Transverse colon (tissue), 4 donors: ENCODE measurements at regions not wholly inside any gene's neighbourhood (a gene's known extent, or its start where the extent isn't known, plus 50 kb on each side); places are given as distances from the start of the nearest gene placed in this dataset.
"Not testable (repeated sequence)": the region's sequence is repeated elsewhere in the genome, so short reads cannot be mapped to it uniquely, and the experiment has no call there.

Experiments
- DNase-seq: peaks from one replicate; pipeline ENCODE4 v3.0.0-alpha.2; 2019
- H3K27ac ChIP-seq, 4 donors: fragments of 200-600 bp; sonication (generic); 2 replicates each; pipeline ENCODE4 v1.5.1; 2016 to 2018; ENCODE audit warnings: inconsistent platforms in 4 of 4
- H3K27me3 ChIP-seq: fragments of 200-600 bp; sonication (generic); 2 replicates; pipeline ENCODE4 v1.5.1; 2017; ENCODE audit warnings: inconsistent platforms
- H3K36me3 ChIP-seq, 4 donors: fragments of 200-600 bp; sonication (generic); 2 replicates each; pipeline ENCODE4 v1.5.1; 2017 to 2019; ENCODE audit warnings: inconsistent platforms in 4 of 4
- H3K4me1 ChIP-seq, 4 donors: fragments of 200-600 bp; sonication (generic); 2 replicates each; pipeline ENCODE4 v1.5.1; 2017 to 2020; ENCODE audit warnings: inconsistent platforms in 4 of 4
- H3K4me3 ChIP-seq, 4 donors: fragments of 200-600 bp; sonication (generic); 1 replicate in 1 of 4; 2 replicates in 3 of 4; pipeline versions ENCODE4 v1.5.1 to v1.6.1; 2017 to 2019; ENCODE audit warnings: inconsistent platforms in 4 of 4
- H3K9me3 ChIP-seq, 2 donors: fragments of 200-600 bp; sonication (generic); 2 replicates each; pipeline ENCODE4 v1.5.1; 2017 to 2019; ENCODE audit warnings: inconsistent platforms in 2 of 2
- CTCF ChIP-seq, 5 experiments: fragments of 200-600 bp in 3 of 5; fragments of 450-650 bp in 2 of 5; sonication (generic) in 3 of 5; IDR thresholded peaks; 1 replicate in 2 of 5; 2 replicates in 3 of 5; pipeline ENCODE4 v1.5.1; 2016 to 2017; ENCODE audit warnings: antibody characterized with exemption in 5 of 5, inconsistent platforms in 3 of 5, mild to moderate bottlenecking in 2 of 5, moderate library complexity in 1 of 5
- EP300 ChIP-seq: sonication (generic); formaldehyde crosslinking; IDR thresholded peaks from one replicate; pipeline ENCODE4 v1.6.1; 2017; ENCODE audit warnings: antibody characterized with exemption, low read depth
- POLR2A ChIP-seq: fragments of 450-650 bp; IDR thresholded peaks from one replicate; pipeline ENCODE4 v1.6.1; 2016; ENCODE audit warnings: antibody characterized with exemption, mild to moderate bottlenecking, moderate library complexity
- POLR2AphosphoS5 ChIP-seq, 3 donors: sonication (generic); formaldehyde crosslinking; IDR thresholded peaks; one replicate each; pipeline ENCODE4 v1.6.1; 2016; ENCODE audit warnings: antibody characterized with exemption in 3 of 3
- whole genome bisulfite sequencing, 2 donors: methylation state at CpG; one replicate each; pipeline ENCODE4 v1.1.5; 2018; ENCODE audit warnings: low coverage in 1 of 2; 5-methylcytosine and 5-hydroxymethylcytosine counted together
- in situ Hi-C, 4 donors: fragments of 200-750 bp; cut with MboI; loops; one replicate each; pipeline versions ENCODE4 v1.15.0 to v1.15.1; 2017; ENCODE audit warnings: low sequenced_read_pairs in 3 of 4, low pct_ligation_motif_present in 1 of 4, low pct_unique_long_range_greater_than_20kb in 1 of 4
- intact Hi-C: fragments of 100-400 bp; cut with DNase I; formaldehyde crosslinking; loops from one replicate; pipeline ENCODE4 v1.15.1; 2023; ENCODE audit warnings: low total_unique reads

GRCh38 chr14:41225433-41225832 lies 381.2 kb upstream of the LRFN5 start:
- no peaks in the 10 kb centered on the region for H3K9me3 ChIP-seq
- H3K27me3 ChIP-seq, result no peaks in the 10 kb centered on the region
- no peaks in the 10 kb centered on the region for H3K36me3 ChIP-seq
- no peak overlapping the region for H3K4me3 ChIP-seq
- no peak for DNase-seq
- in situ Hi-C loops, result no loop called here
- no peaks in the 10 kb centered on the region for H3K4me1 ChIP-seq
- H3K27ac ChIP-seq, result no peak overlapping the region
- intact Hi-C loops, result no loop called here
- 76 to 94% methylated on average over 1 of the region's 1 CpG for WGBS, 2 donors
- TF ChIP-seq POLR2A, result no peak
- TF ChIP-seq CTCF (IDR thresholded peaks at IDR 0.05), result no peak
- TF ChIP-seq POLR2AphosphoS5 (IDR thresholded peaks at IDR 0.05), result no peak
- no peak for TF ChIP-seq EP300

- Histone ChIP-seq H3K4me3 (no peak overlapping the region), H3K9me3 (no peaks in the 10 kb centered on the region), H3K27ac (no peak overlapping the region), H3K36me3 (no peaks in the 10 kb centered on the region), H3K4me1 (no peaks in the 10 kb centered on the region), H3K27me3 (no peaks in the 10 kb centered on the region)
- in situ Hi-C loops (no loop called here), intact Hi-C loops (no loop called here)
- no peak for DNase-seq
- WGBS, 2 donors, result 78 to 80% methylated on average over 1 of the region's 1 CpG
- TF ChIP-seq POLR2AphosphoS5 (IDR thresholded peaks at IDR 0.05), result no peak
- TF ChIP-seq CTCF (IDR thresholded peaks at IDR 0.05), result no peak
- no peak for TF ChIP-seq POLR2A
- TF ChIP-seq EP300, result no peak
Observed at GRCh38 chr14:41222581-41222980, 384.1 kb upstream of the LRFN5 start.

- in situ Hi-C loops, H3K4me3 ChIP-seq, H3K27me3 ChIP-seq, H3K36me3 ChIP-seq, H3K9me3 ChIP-seq, intact Hi-C loops, H3K4me1 ChIP-seq, DNase-seq, H3K27ac ChIP-seq: not testable (repeated sequence)
- 88 to 96% methylated on average over 3 to 22 of the region's 22 CpGs for WGBS, 2 donors
Observed at GRCh38 chr14:41214978-41215377, 391.7 kb upstream of the LRFN5 start.

- Histone ChIP-seq H3K27me3 (no peaks in the 10 kb centered on the region), H3K4me3 (no peak overlapping the region), H3K9me3 (no peaks in the 10 kb centered on the region), H3K27ac (no peak overlapping the region), H3K4me1 (no peaks in the 10 kb centered on the region), H3K36me3 (no peaks in the 10 kb centered on the region)
- intact Hi-C loops (no loop called here), in situ Hi-C loops (loop anchor here in 1 of 4 donors (10.0 kb wide), 1 partner anchor 67 kb away; no protein-coding TSS in a partner anchor)
- DNase-seq, result no peak
- TF ChIP-seq POLR2AphosphoS5 (IDR thresholded peaks at IDR 0.05) (no peak), EP300 (no peak), POLR2A (no peak), CTCF (IDR thresholded peaks at IDR 0.05) (no peak)
- WGBS, 2 donors, result 40 to 43% methylated on average over 3 of the region's 3 CpGs
Observed at GRCh38 chr14:41201696-41202095, 405.0 kb upstream of the LRFN5 start.

GRCh38 chr14:41187868-41188267 lies 418.8 kb upstream of the LRFN5 start:
- Histone ChIP-seq H3K36me3 (no peaks in the 10 kb centered on the region), H3K9me3 (no peaks in the 10 kb centered on the region), H3K27me3 (no peaks in the 10 kb centered on the region), H3K4me1 (no peaks in the 10 kb centered on the region), H3K4me3 (no peak overlapping the region), H3K27ac (no peak overlapping the region)
- WGBS, 2 donors, result 70 to 77% methylated on average over 3 of the region's 3 CpGs
- DNase-seq, result no peak
- intact Hi-C loops, result no loop called here
- in situ Hi-C loops, result no loop called here
- TF ChIP-seq EP300, result no peak
